SK-N-SH (cell line): ENCODE measurements at regions not wholly inside any gene's neighbourhood (a gene's known extent, or its start where the extent isn't known, plus 50 kb on each side); places are given as distances from the start of the nearest gene placed in this dataset.

Source experiments
- CTCF ChIA-PET: fragments of 300-600, 350-600 bp; formaldehyde crosslinking; extraction: SDS; loops from one replicate; lab custom pipeline; 2021; lab: Yijun Ruan, JAX
- POLR2A ChIA-PET: fragments of 350-600 bp; sonication (Branson Sonifier 250); formaldehyde crosslinking; extraction: SDS; loops from one replicate; lab custom pipeline; 2020; ENCODE audit warnings: antibody characterized with exemption, inconsistent platforms; lab: Yijun Ruan, JAX
- DNase-seq: peaks from one replicate; pipeline ENCODE4 v3.0.0; 2012
- H2AFZ ChIP-seq: fragments of 200-600 bp; sonication (generic); 2 replicates; pipeline ENCODE4 v1.8.1; 2016; ENCODE audit warnings: antibody characterized with exemption, mild to moderate bottlenecking, low read depth
- H3F3A ChIP-seq: fragments of 200-600 bp; sonication (generic); replicated peaks from 2 replicates; pipeline ENCODE3; 2016; ENCODE audit warnings: antibody characterized with exemption, mild to moderate bottlenecking; ENCODE audit not compliant: insufficient read depth
- H3K27ac ChIP-seq, 2 experiments: fragments of 200-500 bp in 1 of 2; fragments of 200-600 bp in 1 of 2; sonication (Bioruptor generic) in 1 of 2; sonication (generic), shearing (Covaris generic) in 1 of 2; 2 replicates each; pipeline versions ENCODE4 v1.5.1 to v1.6.1; 2014 to 2016; ENCODE audit warnings: low read depth in 2 of 2, inconsistent platforms in 1 of 2, low read length in 1 of 2, mild to moderate bottlenecking in 1 of 2, mixed read lengths in 1 of 2
- H3K27me3 ChIP-seq: fragments of 200-600 bp; sonication (generic), shearing (Covaris generic); 2 replicates; pipeline ENCODE4 v1.6.1; 2016; ENCODE audit warnings: mixed run types; ENCODE audit not compliant: insufficient read depth
- H3K36me3 ChIP-seq, 2 experiments: fragments of 200-500 bp in 1 of 2; fragments of 200-600 bp in 1 of 2; sonication (Bioruptor generic) in 1 of 2; sonication (generic) in 1 of 2; replicated peaks in 1 of 2; 2 replicates each; pipeline versions ENCODE3 to v1.5.1; 2014 to 2016; ENCODE audit warnings: low read length in 1 of 2, mild to moderate bottlenecking in 1 of 2; ENCODE audit not compliant: insufficient read depth in 2 of 2, control insufficient read depth in 1 of 2
- H3K4me1 ChIP-seq, 2 experiments: fragments of 200-500 bp in 1 of 2; fragments of 200-600 bp in 1 of 2; sonication (Bioruptor generic) in 1 of 2; sonication (generic), shearing (Covaris generic) in 1 of 2; 2 replicates each; pipeline versions ENCODE4 v1.5.1 to v1.6.1; 2014 to 2016; ENCODE audit warnings: low read depth in 1 of 2, low read length in 1 of 2, mixed run types in 1 of 2; ENCODE audit not compliant: insufficient read depth in 2 of 2, control insufficient read depth in 1 of 2
- H3K4me2 ChIP-seq: fragments of 200-600 bp; sonication (generic), shearing (Covaris generic); 2 replicates; pipeline ENCODE4 v1.6.1; 2017; ENCODE audit warnings: mixed run types
- H3K4me3 ChIP-seq, 2 experiments: fragments of 200-500 bp in 1 of 2; fragments of 200-600 bp in 1 of 2; sonication (Bioruptor generic) in 1 of 2; sonication (generic), shearing (Covaris generic) in 1 of 2; 2 replicates each; pipeline versions ENCODE4 v1.5.1 to v1.8.1; 2014 to 2016; ENCODE audit warnings: low read depth in 2 of 2, inconsistent platforms in 1 of 2, low read length in 1 of 2, mild to moderate bottlenecking in 1 of 2, mixed read lengths in 1 of 2, moderate library complexity in 1 of 2
- H3K79me2 ChIP-seq: fragments of 200-600 bp; sonication (generic); 2 replicates; pipeline ENCODE4 v1.8.1; 2017; ENCODE audit warnings: mild to moderate bottlenecking; ENCODE audit not compliant: insufficient read depth
- H3K9ac ChIP-seq: fragments of 200-600 bp; sonication (generic); 2 replicates; pipeline ENCODE4 v1.6.1; 2017; ENCODE audit warnings: mixed run types
- H3K9me2 ChIP-seq: fragments of 200-600 bp; sonication (generic); 2 replicates; pipeline ENCODE4 v1.6.1; 2017; ENCODE audit warnings: mixed run types
- H3K9me3 ChIP-seq: fragments of 200-600 bp; sonication (generic); 2 replicates; pipeline ENCODE4 v1.6.1; 2017; ENCODE audit warnings: mixed run types, mild to moderate bottlenecking, moderate library complexity
- H4K20me1 ChIP-seq: fragments of 200-600 bp; sonication (generic); 2 replicates; pipeline ENCODE4 v1.6.1; 2017; ENCODE audit warnings: mild to moderate bottlenecking, mixed run types; ENCODE audit not compliant: insufficient read depth
- EP300 ChIP-seq, 2 experiments: IDR thresholded peaks; 2 replicates each; pipeline versions ENCODE4 v1.4.0 to v1.6.1; 2012; ENCODE audit warnings: borderline replicate concordance in 1 of 2, low read depth in 1 of 2, low read length in 1 of 2
- EZH2phosphoT487 ChIP-seq: fragments of 200-600 bp; sonication (generic); IDR thresholded peaks from 2 replicates; pipeline ENCODE4 v1.6.1; 2017; ENCODE audit warnings: low read depth, mixed run types, mild to moderate bottlenecking, antibody characterized with exemption, moderate library complexity, borderline replicate concordance
- FOSL2 ChIP-seq: IDR thresholded peaks from 2 replicates; pipeline ENCODE4 v1.4.0; 2012; ENCODE audit warnings: low read depth, mild to moderate bottlenecking, moderate library complexity, borderline replicate concordance
- IRF3 ChIP-seq: fragments of 150-350 bp; IDR thresholded peaks from 2 replicates; pipeline ENCODE4 v1.6.1; 2016; ENCODE audit warnings: mild to moderate bottlenecking, low read depth, low read length
- JUND ChIP-seq: IDR thresholded peaks from 2 replicates; pipeline ENCODE4 v1.4.0; 2012
- MAX ChIP-seq: IDR thresholded peaks from 2 replicates; pipeline ENCODE4 v1.4.0; 2012; ENCODE audit warnings: low read depth
- MXI1 ChIP-seq: IDR thresholded peaks from 2 replicates; pipeline ENCODE4 v1.6.1; 2012; ENCODE audit warnings: mild to moderate bottlenecking, low read depth, low read length, improper control_type of control experiment
- NFIC ChIP-seq: IDR thresholded peaks from 2 replicates; pipeline ENCODE4 v1.4.0; 2012; ENCODE audit warnings: borderline replicate concordance
- REST ChIP-seq: IDR thresholded peaks from 2 replicates; pipeline ENCODE4 v1.6.1; 2012; ENCODE audit warnings: mild to moderate bottlenecking, low read depth, low read length, moderate library complexity
- RXRA ChIP-seq: IDR thresholded peaks from 2 replicates; pipeline ENCODE4 v1.4.0; 2012; ENCODE audit warnings: low read depth, mild to moderate bottlenecking, borderline replicate concordance
- TAF1 ChIP-seq: IDR thresholded peaks from 2 replicates; pipeline ENCODE4 v1.6.1; 2012; ENCODE audit warnings: low read depth, mild to moderate bottlenecking, low read length, moderate library complexity, borderline replicate concordance
- TCF12 ChIP-seq: IDR thresholded peaks from 2 replicates; pipeline ENCODE4 v1.4.0; 2012
- TEAD4 ChIP-seq: IDR thresholded peaks from 2 replicates; pipeline ENCODE4 v1.4.0; 2012; ENCODE audit warnings: mild to moderate bottlenecking, borderline replicate concordance; ENCODE audit not compliant: insufficient read depth
- USF2 ChIP-seq: fragments of 150-350 bp; IDR thresholded peaks from 2 replicates; pipeline ENCODE4 v1.6.1; 2017; ENCODE audit warnings: antibody characterized with exemption, low read length, low read depth, borderline replicate concordance
- WGBS: methylation state at CpG from one replicate; pipeline ENCODE4 v1.1.6; 2017; ENCODE audit warnings: low lambda C conversion rate; 5-methylcytosine and 5-hydroxymethylcytosine counted together

GRCh38 chr12:74891083-74891668 is 318.5 kb downstream of the KCNC2 start:
- POLR2A ChIA-PET = no interaction called here
- CTCF ChIA-PET = interaction anchor here (1.1 to 1.3 kb wide), 2 partner anchors 11 to 12 kb away, joined by 3 read pairs; no protein-coding TSS in a partner anchor
- 2% methylated on average over 1 of the region's 1 CpG for WGBS

More at GRCh38 chr12:74891083-74891668, 318.5 kb downstream of the KCNC2 start:
- Histone ChIP-seq H4K20me1 (no peaks in the 10 kb centered on the region), H3K9me3 (no peaks in the 10 kb centered on the region), H3K4me2 (no peak overlapping the region), H3K36me3 (no peaks in the 10 kb centered on the region), H3K27me3 (no peaks in the 10 kb centered on the region), H3K9ac (no peak overlapping the region), H3K9me2 (no peaks in the 10 kb centered on the region), H3K4me3 (no peak overlapping the region), H3K27ac (peak overlapping the region; percentile 53 to 84; a peak in 3 of 4 replicates), H3K4me1 (peaks cover 0 to 9% of the 10 kb centered on the region in 2 experiments; a peak in 3 of 4 replicates), H3F3A (peaks cover 25% of the 10 kb centered on the region), H2AFZ (no peak overlapping the region), H3K79me2 (no peaks in the 10 kb centered on the region)
- DNase-seq = no peak
- no peak for TF ChIP-seq MAX
- TF ChIP-seq RXRA = no peak
- TF ChIP-seq FOSL2 = peak; percentile 44; the same call in 1 of the 2 replicates
- no peak for TF ChIP-seq USF2
- TF ChIP-seq IRF3 = no peak
- peak in 1 of 2 experiments; percentile 34; a peak in 1 of 4 replicates for TF ChIP-seq EP300 (IDR thresholded peaks at IDR 0.05; ENCODE audit: borderline replicate concordance in 1 of 2, low read depth in 1 of 2, low read length in 1 of 2)
- TF ChIP-seq REST = no peak
- 0 out of 2 replicates have a peak, but pooled peaks have one; percentile 43 for TF ChIP-seq TEAD4
- no peak for TF ChIP-seq TAF1
- TF ChIP-seq JUND = peak; percentile 72
- TF ChIP-seq MXI1 = no peak
- TF ChIP-seq NFIC = 0 out of 2 replicates have a peak, but pooled peaks have one; percentile 11
- TF ChIP-seq EZH2phosphoT487 = no peak
- peak; percentile 50 for TF ChIP-seq TCF12
